T-cell (primary cell): ENCODE measurements at regions not wholly inside any gene's neighbourhood (a gene's known extent, or its start where the extent isn't known, plus 50 kb on each side); places are given as distances from the start of the nearest gene placed in this dataset.

ENCODE experiments used
- ATAC-seq, 4 experiments: fragments of 200-7000 bp in 3 of 4; fragments of 150-1000 bp in 1 of 4; cut with Tn5 transposase; replicated peaks in 1 of 4; 1 replicate in 3 of 4; 2 replicates in 1 of 4; pipeline ENCODE4 v1.10.0; 2021; ENCODE audit warnings: moderate library complexity in 3 of 4, mild to moderate bottlenecking in 2 of 4, moderate number of reproducible peaks in 1 of 4
- CTCF ChIA-PET, 2 donors: fragments of 300-600 bp; sonication (Branson Sonifier 250); formaldehyde crosslinking; loops; one replicate each; lab custom pipeline; 2022; ENCODE audit warnings: antibody characterized with exemption in 2 of 2; lab: Charles Lee
- POLR2A ChIA-PET, 2 donors: fragments of 300-600 bp; sonication (Branson Sonifier 250); formaldehyde crosslinking; loops; one replicate each; lab custom pipeline; 2022; ENCODE audit warnings: antibody characterized with exemption in 2 of 2; lab: Charles Lee
- DNase-seq, 35 experiments: peaks; one replicate each; pipeline versions ENCODE4 v3.0.0 to v3.0.0-alpha.2; 2013 to 2023
- H3K27ac ChIP-seq: one replicate; pipeline ENCODE4 v1.5.1; 2013; ENCODE audit warnings: low read length
- H3K27me3 ChIP-seq, 2 experiments: replicated peaks in 1 of 2; 1 replicate in 1 of 2; 2 replicates in 1 of 2; pipeline versions ENCODE4 v1.6.1 to v1.7.0; 2013; ENCODE audit warnings: low read length in 1 of 2, mixed read lengths in 1 of 2; ENCODE audit not compliant: control insufficient read depth in 2 of 2, insufficient read depth in 2 of 2; ENCODE audit errors: extremely low read depth in 1 of 2
- H3K36me3 ChIP-seq, 2 donors: 1 replicate in 1 of 2; 2 replicates in 1 of 2; pipeline versions ENCODE4 v1.6.1 to v1.7.0; 2013; ENCODE audit warnings: low read length in 1 of 2; ENCODE audit not compliant: control insufficient read depth in 2 of 2, insufficient read depth in 1 of 2; ENCODE audit errors: extremely low read depth in 1 of 2
- H3K4me1 ChIP-seq, 2 experiments: 1 replicate in 1 of 2; 2 replicates in 1 of 2; pipeline versions ENCODE4 v1.6.1 to v1.7.0; 2013; ENCODE audit warnings: low read length in 2 of 2, mixed read lengths in 1 of 2; ENCODE audit not compliant: insufficient read depth in 2 of 2, control insufficient read depth in 1 of 2; ENCODE audit errors: extremely low read depth in 1 of 2
- H3K4me3 ChIP-seq, 2 donors: 1 replicate in 1 of 2; 2 replicates in 1 of 2; pipeline versions ENCODE4 v1.5.1 to v1.7.0; 2013; ENCODE audit warnings: mild to moderate bottlenecking in 2 of 2, low read length in 1 of 2, moderate library complexity in 1 of 2; ENCODE audit not compliant: control insufficient read depth in 1 of 2; ENCODE audit errors: extremely low read depth in 1 of 2
- H3K9me3 ChIP-seq: 2 replicates; pipeline ENCODE4 v1.7.0; 2013
- H3K27ac Mint-ChIP-seq, 2 donors: one replicate each; pipeline ENCODE4 v1.8.0; 2020 to 2021; ENCODE audit warnings: mild to moderate bottlenecking in 2 of 2, mixed read lengths in 2 of 2
- H3K27me3 Mint-ChIP-seq, 2 donors: one replicate each; pipeline ENCODE4 v1.8.0; 2021 to 2022; ENCODE audit warnings: mixed read lengths in 2 of 2
- H3K36me3 Mint-ChIP-seq: one replicate; pipeline ENCODE4 v1.8.0; 2021; ENCODE audit warnings: mixed read lengths
- H3K4me1 Mint-ChIP-seq, 3 donors: one replicate each; pipeline ENCODE4 v1.8.0; 2020 to 2022; ENCODE audit warnings: mixed read lengths in 3 of 3, mild to moderate bottlenecking in 1 of 3
- H3K4me3 Mint-ChIP-seq, 3 donors: one replicate each; pipeline ENCODE4 v1.8.0; 2020 to 2022; ENCODE audit warnings: mild to moderate bottlenecking in 3 of 3, mixed read lengths in 3 of 3, moderate library complexity in 3 of 3
- H3K9me3 Mint-ChIP-seq, 3 donors: one replicate each; pipeline ENCODE4 v1.8.0; 2020 to 2022; ENCODE audit warnings: mixed read lengths in 3 of 3
- WGBS: methylation state at CpG from one replicate; pipeline ENCODE4 v1.1.5; 2013; ENCODE audit warnings: missing lambda C conversion rate; ENCODE audit not compliant: insufficient coverage; 5-methylcytosine and 5-hydroxymethylcytosine counted together

DNA sequence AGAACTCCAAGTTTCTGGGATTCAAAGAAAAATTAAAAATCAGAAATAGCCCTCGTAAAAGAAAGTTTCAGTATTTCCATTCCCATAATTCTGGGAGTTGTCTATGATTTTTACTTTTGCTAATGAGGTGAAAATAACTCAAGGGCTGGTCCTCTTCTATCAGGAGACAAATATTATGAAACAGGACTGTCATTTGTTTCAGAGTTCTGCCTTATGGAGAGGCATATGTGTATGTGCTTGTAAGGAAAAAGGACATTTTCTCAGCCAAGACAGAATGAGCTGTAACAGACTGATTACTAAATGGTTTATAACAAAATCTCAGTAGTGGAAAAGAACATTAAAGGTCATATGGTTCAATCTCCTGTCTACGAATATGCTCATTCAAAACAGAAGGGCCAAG is 59.0 kb upstream of the TAB3 start:
- DNase-seq (no peak), ATAC-seq (no peak)
- Mint-ChIP-seq H3K27me3 (peaks cover 0 to 14% of the 10 kb centered on the region in 2 donors), H3K9me3 (no peaks in the 10 kb centered on the region), H3K4me3 (no peak overlapping the region), H3K36me3 (no peaks in the 10 kb centered on the region), H3K27ac (no peak overlapping the region), H3K4me1 (no peaks in the 10 kb centered on the region)
- Histone ChIP-seq H3K9me3 (no peaks in the 10 kb centered on the region), H3K4me1 (no peaks in the 10 kb centered on the region), H3K4me3 (no peak overlapping the region), H3K36me3 (no peaks in the 10 kb centered on the region), H3K27me3 (no peaks in the 10 kb centered on the region), H3K27ac (no peak overlapping the region)
- no CpG with 5 or more reads among the region's 2 CpGs for WGBS
- POLR2A ChIA-PET: interaction anchor here in 1 of 2 donors (0.7 kb wide), 1 partner anchor 93 kb away, joined by 3 read pairs; no protein-coding TSS in a partner anchor
- CTCF ChIA-PET: no interaction called here

DNA sequence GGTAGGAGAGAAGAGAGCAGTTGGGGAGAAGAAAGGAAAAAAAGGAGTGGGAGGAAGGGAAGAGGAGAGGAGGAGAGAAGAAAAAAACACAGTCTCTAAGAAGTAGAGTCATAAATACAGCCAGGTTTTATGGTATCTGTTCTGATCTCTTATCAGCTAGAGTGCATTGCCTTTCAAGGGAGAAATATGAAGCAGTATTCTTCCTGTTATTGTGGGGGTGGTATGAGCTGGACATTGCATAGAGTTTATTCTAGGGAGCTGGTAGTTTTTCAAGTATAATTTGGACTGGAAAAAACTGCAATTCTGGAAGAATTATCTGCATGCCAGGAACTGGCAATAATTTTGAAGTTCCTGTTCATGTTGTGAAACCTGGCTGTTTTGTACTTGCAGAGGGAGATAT is 54.9 kb upstream of the TAB3 start:
- Histone ChIP-seq H3K4me1 (no peaks in the 10 kb centered on the region), H3K27me3 (no peaks in the 10 kb centered on the region), H3K27ac (no peak overlapping the region), H3K36me3 (no peaks in the 10 kb centered on the region), H3K9me3 (no peaks in the 10 kb centered on the region), H3K4me3 (no peak overlapping the region)
- H3K27ac Mint-ChIP-seq: no peak overlapping the region
- DNase-seq (no peak), ATAC-seq (no peak)
- CTCF ChIA-PET: no interaction called here
- no peaks in the 10 kb centered on the region for H3K9me3 Mint-ChIP-seq
- no peaks in the 10 kb centered on the region for H3K4me1 Mint-ChIP-seq
- no peaks in the 10 kb centered on the region for H3K36me3 Mint-ChIP-seq
- peaks cover 0 to 10% of the 10 kb centered on the region in 2 donors for H3K27me3 Mint-ChIP-seq
- POLR2A ChIA-PET: no interaction called here
- H3K4me3 Mint-ChIP-seq: no peak overlapping the region

- DNase-seq (no peak), ATAC-seq (no peak)
- Mint-ChIP-seq H3K4me3 (no peak overlapping the region), H3K27me3 (peaks cover 0 to 10% of the 10 kb centered on the region in 2 donors), H3K27ac (no peak overlapping the region), H3K9me3 (no peaks in the 10 kb centered on the region), H3K4me1 (no peaks in the 10 kb centered on the region), H3K36me3 (no peaks in the 10 kb centered on the region)
- H3K36me3 ChIP-seq: no peaks in the 10 kb centered on the region
- H3K27ac ChIP-seq: no peak overlapping the region
- CTCF ChIA-PET: no interaction called here
- H3K4me3 ChIP-seq: no peak overlapping the region
- no CpG with 5 or more reads among the region's 1 CpG for WGBS
- no peaks in the 10 kb centered on the region for H3K4me1 ChIP-seq
- H3K9me3 ChIP-seq: no peaks in the 10 kb centered on the region
- no peaks in the 10 kb centered on the region for H3K27me3 ChIP-seq
- POLR2A ChIA-PET: no interaction called here
Observed at GRCh38 chrX:30941898-30942297, 52.8 kb upstream of the TAB3 start.

DNA sequence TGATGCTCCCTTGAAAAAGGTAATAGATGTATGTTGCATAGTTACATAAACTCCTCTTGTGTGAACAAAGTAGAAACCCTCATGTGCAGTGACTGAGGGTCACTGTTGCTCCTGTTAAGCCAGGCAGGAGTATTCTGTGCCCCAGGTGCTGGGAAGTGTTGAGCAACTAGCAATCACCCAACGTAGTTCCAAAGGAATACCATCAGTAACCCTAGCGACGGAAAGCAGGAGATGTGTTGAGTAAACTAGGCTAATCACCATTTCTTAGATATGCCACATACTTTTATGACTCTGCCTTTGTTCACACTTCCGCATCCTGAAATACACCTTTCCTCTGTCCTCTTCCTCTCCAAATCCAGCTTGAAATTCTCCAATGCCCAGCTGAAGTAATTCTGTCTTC is 50.9 kb upstream of the TAB3 start:
- Histone ChIP-seq H3K27me3 (no peaks in the 10 kb centered on the region), H3K27ac (no peak overlapping the region), H3K4me3 (no peak overlapping the region), H3K9me3 (no peaks in the 10 kb centered on the region), H3K4me1 (no peaks in the 10 kb centered on the region), H3K36me3 (no peaks in the 10 kb centered on the region)
- H3K27me3 Mint-ChIP-seq: peaks cover 0 to 13% of the 10 kb centered on the region in 2 donors
- ChIA-PET CTCF (no interaction called here), POLR2A (no interaction called here)
- no peak for ATAC-seq
- no peaks in the 10 kb centered on the region for H3K9me3 Mint-ChIP-seq
- 100% methylated on average over 1 of the region's 4 CpGs for WGBS
- H3K27ac Mint-ChIP-seq: no peak overlapping the region
- H3K4me1 Mint-ChIP-seq: no peaks in the 10 kb centered on the region
- no peaks in the 10 kb centered on the region for H3K36me3 Mint-ChIP-seq
- DNase-seq: no peak
- H3K4me3 Mint-ChIP-seq: no peak overlapping the region
